Suprapubic skin (tissue), 4 donors: ENCODE measurements at regions not wholly inside any gene's neighbourhood (a gene's known extent, or its start where the extent isn't known, plus 50 kb on each side); places are given as distances from the start of the nearest gene placed in this dataset.

Experiments
- CTCF ChIP-seq, 2 donors: fragments of 200-600 bp in 1 of 2; fragments of 450-650 bp in 1 of 2; sonication (generic) in 1 of 2; IDR thresholded peaks; one replicate each; pipeline ENCODE4 v1.5.1; 2016 to 2019; ENCODE audit warnings: antibody characterized with exemption in 2 of 2, mild to moderate bottlenecking in 1 of 2, moderate library complexity in 1 of 2
- EP300 ChIP-seq: sonication (generic); formaldehyde crosslinking; IDR thresholded peaks from one replicate; pipeline ENCODE4 v1.6.1; 2017; ENCODE audit warnings: antibody characterized with exemption
- POLR2A ChIP-seq, 2 donors: fragments of 450-650 bp; IDR thresholded peaks; one replicate each; pipeline ENCODE4 v1.6.1; 2017; ENCODE audit warnings: antibody characterized with exemption in 2 of 2, mild to moderate bottlenecking in 2 of 2, moderate library complexity in 2 of 2
- POLR2AphosphoS5 ChIP-seq, 3 donors: sonication (generic); formaldehyde crosslinking; IDR thresholded peaks; one replicate each; pipeline ENCODE4 v1.6.1; 2017; ENCODE audit warnings: antibody characterized with exemption in 3 of 3

GRCh38 chr4:107478327-107478980, 241.6 kb downstream of the PAPSS1 start:
- no peak for TF ChIP-seq EP300
- no peak for TF ChIP-seq POLR2A (IDR thresholded peaks at IDR 0.05)
- no peak for TF ChIP-seq CTCF (IDR thresholded peaks at IDR 0.05)
- TF ChIP-seq POLR2AphosphoS5 (IDR thresholded peaks at IDR 0.05) = no peak
